ENCODE measurements at regions not wholly inside any gene's neighbourhood (a gene's known extent, or its start where the extent isn't known, plus 50 kb on each side); places are given as distances from the start of the nearest gene placed in this dataset.

DNA sequence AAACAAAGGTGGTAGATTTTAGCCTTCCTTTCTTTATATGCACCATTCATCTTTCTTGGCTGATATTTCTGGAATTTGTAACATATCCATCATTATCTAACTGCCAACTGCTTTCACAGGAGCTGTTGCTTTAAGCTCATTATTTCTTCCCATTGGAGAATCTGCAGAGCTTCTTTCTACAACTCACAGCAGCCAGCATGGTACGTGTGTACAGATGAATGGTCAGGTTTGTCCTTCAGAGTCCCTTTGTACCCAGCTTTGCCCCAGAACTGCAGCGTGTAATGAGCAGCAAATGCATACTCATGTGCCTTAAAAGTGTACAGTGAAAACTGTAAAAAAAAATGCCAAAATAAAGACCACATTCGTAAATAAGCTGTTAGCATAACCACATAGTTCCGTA lies 260.9 kb downstream of the FIGN start:
- TF ChIP-seq, protein P1, sequence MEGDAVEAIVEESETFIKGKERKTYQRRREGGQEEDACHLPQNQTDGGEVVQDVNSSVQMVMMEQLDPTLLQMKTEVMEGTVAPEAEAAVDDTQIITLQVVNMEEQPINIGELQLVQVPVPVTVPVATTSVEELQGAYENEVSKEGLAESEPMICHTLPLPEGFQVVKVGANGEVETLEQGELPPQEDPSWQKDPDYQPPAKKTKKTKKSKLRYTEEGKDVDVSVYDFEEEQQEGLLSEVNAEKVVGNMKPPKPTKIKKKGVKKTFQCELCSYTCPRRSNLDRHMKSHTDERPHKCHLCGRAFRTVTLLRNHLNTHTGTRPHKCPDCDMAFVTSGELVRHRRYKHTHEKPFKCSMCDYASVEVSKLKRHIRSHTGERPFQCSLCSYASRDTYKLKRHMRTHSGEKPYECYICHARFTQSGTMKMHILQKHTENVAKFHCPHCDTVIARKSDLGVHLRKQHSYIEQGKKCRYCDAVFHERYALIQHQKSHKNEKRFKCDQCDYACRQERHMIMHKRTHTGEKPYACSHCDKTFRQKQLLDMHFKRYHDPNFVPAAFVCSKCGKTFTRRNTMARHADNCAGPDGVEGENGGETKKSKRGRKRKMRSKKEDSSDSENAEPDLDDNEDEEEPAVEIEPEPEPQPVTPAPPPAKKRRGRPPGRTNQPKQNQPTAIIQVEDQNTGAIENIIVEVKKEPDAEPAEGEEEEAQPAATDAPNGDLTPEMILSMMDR (IDR thresholded peaks at IDR 0.05) = no peak
- TF ChIP-seq, protein P2, sequence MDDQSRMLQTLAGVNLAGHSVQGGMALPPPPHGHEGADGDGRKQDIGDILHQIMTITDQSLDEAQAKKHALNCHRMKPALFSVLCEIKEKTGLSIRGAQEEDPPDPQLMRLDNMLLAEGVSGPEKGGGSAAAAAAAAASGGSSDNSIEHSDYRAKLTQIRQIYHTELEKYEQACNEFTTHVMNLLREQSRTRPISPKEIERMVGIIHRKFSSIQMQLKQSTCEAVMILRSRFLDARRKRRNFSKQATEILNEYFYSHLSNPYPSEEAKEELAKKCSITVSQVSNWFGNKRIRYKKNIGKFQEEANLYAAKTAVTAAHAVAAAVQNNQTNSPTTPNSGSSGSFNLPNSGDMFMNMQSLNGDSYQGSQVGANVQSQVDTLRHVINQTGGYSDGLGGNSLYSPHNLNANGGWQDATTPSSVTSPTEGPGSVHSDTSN (IDR thresholded peaks at IDR 0.05) = no peak
- TF ChIP-seq EP300 (IDR thresholded peaks at IDR 0.05) (no peak), POLR2A (IDR thresholded peaks at IDR 0.05; ENCODE audit: low read length) (no peak), CBX2 (IDR thresholded peaks at IDR 0.05; ENCODE audit: borderline replicate concordance, low read depth) (no peak), PHF8 (IDR thresholded peaks at IDR 0.05; ENCODE audit: borderline replicate concordance, low read depth) (no peak), CHD2 (IDR thresholded peaks at IDR 0.05; ENCODE audit: low read length, partially characterized antibody) (no peak), SREBF2 (IDR thresholded peaks at IDR 0.05) (no peak), JUNB (IDR thresholded peaks at IDR 0.05) (no peak), ZFP36 (IDR thresholded peaks at IDR 0.05; ENCODE audit: borderline replicate concordance, partially characterized antibody) (no peak), KDM1A (IDR thresholded peaks at IDR 0.05; ENCODE audit: low read depth) (no peak), CEBPB (IDR thresholded peaks at IDR 0.05) (no peak), RCOR1 (IDR thresholded peaks at IDR 0.05; ENCODE audit: low read depth, low read length) (no peak)
- TF ChIP-seq, protein P3, sequence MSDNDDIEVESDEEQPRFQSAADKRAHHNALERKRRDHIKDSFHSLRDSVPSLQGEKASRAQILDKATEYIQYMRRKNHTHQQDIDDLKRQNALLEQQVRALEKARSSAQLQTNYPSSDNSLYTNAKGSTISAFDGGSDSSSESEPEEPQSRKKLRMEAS (IDR thresholded peaks at IDR 0.05) = no peak

Data from A549 (cell line).